Endothelial cell of umbilical vein (primary cell): ENCODE measurements at regions not wholly inside any gene's neighbourhood (a gene's known extent, or its start where the extent isn't known, plus 50 kb on each side); places are given as distances from the start of the nearest gene placed in this dataset.

Experiments used
- POLR2AphosphoS5 ChIP-seq: IDR thresholded peaks from 2 replicates; pipeline ENCODE4 v1.6.1; 2012; ENCODE audit warnings: low read depth, mild to moderate bottlenecking, control low read depth, low read length, moderate library complexity; ENCODE audit not compliant: insufficient read depth
- TF ChIP-seq, protein P1 (sequence below), 2 donors: IDR thresholded peaks; 1 replicate in 1 of 2; 2 replicates in 1 of 2; pipeline ENCODE4 v1.5.1; 2011; ENCODE audit warnings: low read length in 2 of 2, mild to moderate bottlenecking in 2 of 2, moderate library complexity in 2 of 2, control low read depth in 1 of 2, inconsistent platforms in 1 of 2, low read depth in 1 of 2; ENCODE audit not compliant: insufficient read depth in 1 of 2; ENCODE audit errors: extremely low read depth in 1 of 2

DNA sequence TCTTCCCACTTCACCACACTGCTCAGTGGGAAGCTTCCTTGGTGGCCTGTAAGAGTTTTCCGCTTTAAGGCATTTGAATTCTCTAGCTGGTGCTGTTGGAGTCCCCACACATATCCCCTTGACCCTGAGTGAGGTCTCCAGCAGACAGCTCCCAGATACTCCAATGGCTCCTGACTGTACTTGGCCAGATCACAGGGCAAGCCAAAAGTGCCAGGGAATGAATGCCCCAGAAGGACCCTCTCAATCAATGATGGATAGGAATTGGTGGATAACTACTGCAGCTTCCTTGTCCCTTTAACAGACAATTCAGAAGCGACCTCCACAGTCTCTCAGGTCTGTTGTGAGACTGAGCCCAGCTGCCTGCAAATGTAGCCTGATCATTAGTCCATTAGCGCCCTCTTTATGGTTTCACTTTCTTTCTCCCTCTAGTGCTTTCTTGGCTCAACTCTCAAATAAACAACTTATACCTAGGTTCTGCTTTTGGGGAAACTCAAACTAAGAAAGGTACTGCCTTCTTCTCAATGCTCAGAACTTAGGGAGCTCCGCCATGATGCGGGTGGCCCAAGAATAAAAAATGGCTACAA lies 283.0 kb downstream of the TCF7L2 start:
- TF ChIP-seq, protein P1, sequence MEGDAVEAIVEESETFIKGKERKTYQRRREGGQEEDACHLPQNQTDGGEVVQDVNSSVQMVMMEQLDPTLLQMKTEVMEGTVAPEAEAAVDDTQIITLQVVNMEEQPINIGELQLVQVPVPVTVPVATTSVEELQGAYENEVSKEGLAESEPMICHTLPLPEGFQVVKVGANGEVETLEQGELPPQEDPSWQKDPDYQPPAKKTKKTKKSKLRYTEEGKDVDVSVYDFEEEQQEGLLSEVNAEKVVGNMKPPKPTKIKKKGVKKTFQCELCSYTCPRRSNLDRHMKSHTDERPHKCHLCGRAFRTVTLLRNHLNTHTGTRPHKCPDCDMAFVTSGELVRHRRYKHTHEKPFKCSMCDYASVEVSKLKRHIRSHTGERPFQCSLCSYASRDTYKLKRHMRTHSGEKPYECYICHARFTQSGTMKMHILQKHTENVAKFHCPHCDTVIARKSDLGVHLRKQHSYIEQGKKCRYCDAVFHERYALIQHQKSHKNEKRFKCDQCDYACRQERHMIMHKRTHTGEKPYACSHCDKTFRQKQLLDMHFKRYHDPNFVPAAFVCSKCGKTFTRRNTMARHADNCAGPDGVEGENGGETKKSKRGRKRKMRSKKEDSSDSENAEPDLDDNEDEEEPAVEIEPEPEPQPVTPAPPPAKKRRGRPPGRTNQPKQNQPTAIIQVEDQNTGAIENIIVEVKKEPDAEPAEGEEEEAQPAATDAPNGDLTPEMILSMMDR (IDR thresholded peaks at IDR 0.05; ENCODE audit: extremely low read depth in 1 of 2, insufficient read depth in 1 of 2, low read depth in 1 of 2, low read length in 2 of 2), result no peak
- no peak for TF ChIP-seq POLR2AphosphoS5
